T47D (cell line): ENCODE measurements at regions not wholly inside any gene's neighbourhood (a gene's known extent, or its start where the extent isn't known, plus 50 kb on each side); places are given as distances from the start of the nearest gene placed in this dataset.

ENCODE experiments used
- DNase-seq, 2 experiments: peaks; one replicate each; pipeline versions ENCODE4 v3.0.0 to v3.0.0-alpha.2; 2011 to 2012; ENCODE audit warnings: low read depth in 1 of 2, low spot score in 1 of 2
- JUND ChIP-seq: IDR thresholded peaks from 2 replicates; pipeline ENCODE4 v1.6.1; 2012; ENCODE audit warnings: low read depth
- in situ Hi-C: cut with HindIII; loops from 2 replicates; pipeline ENCODE4 v1.10.0; 2016; ENCODE audit warnings: low sequenced_read_pairs, low pct_unique_long_range_greater_than_20kb

DNA sequence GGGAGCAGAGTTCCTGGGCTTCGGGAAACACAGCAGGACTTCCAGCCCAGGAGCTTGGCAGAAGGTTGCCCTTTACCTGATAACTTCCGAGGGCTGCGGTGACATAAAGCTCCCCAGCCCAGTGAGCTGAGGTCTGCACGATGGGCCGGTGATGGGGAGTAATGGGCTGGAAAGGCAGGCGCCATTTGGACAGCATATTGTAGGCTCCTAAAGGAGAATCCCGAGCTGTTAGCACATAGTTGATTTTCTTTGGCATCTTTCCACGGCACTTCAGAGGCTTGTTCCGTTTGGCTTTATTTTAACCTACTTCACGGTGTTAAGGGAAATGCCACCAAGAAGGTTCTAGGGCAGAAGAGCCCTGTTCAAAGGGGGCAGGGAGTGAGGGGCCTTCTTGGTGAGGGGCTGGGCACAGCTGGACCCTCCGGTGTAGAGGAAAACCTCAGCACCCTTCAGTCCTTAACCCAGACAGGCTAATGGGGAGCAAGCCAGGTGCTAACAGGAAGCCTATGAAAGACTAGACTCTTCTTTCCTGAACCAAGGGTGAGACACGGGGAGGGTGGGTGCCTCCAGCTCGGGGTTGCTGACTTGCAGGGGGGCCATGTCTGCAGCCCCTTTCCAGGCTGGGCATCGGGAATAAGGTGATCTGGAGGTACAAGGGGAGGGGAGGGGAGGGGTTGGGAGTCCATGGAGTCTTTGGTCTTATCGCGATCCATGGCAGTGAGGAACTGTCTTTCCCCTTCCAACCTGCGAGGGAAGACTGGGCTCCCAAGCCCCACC, 347.7 kb downstream of the GLRX3 start:
- TF ChIP-seq JUND: no peak
- DNase-seq: no peak
- in situ Hi-C loops: no loop called here

DNA sequence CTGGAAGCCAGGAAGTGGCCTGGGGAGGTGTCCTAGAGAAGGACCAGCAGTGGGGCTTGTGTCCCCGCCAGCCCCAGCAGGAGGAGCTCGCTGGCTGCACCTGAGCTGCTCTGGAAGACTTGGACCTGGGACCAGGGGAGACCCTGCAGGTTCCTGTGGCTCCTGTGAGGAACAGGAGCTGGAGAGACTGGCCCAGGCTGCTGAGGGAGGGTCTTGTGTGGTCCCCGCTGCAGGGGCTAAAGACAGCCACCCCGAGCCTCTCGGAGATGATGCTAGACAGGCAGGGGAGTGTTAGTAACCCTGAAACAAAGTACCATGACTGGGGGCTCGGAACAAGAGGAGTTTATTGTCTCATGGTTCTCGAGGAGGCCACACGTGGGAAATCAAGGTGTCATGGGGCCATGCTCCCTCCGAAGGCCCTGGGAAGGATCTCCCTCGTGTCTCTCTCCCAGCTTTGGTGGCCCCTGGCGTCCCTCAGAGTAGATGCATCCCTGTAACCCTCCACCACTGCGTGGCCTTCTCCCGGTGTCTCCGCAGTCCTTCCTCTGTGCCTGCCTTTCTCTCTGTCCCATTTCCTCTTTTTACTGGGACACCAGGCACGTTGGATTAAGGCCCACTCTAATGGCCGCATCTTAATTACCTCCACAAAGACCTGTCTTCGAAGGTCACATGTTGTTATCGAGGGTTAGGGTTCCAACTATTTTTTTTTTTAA, 348.4 kb downstream of the GLRX3 start:
- no peak for DNase-seq
- TF ChIP-seq JUND: no peak
- in situ Hi-C loops: no loop called here

- in situ Hi-C loops: no loop called here
- no peak for TF ChIP-seq JUND
- no peak for DNase-seq
These were observed 349.2 kb downstream of the GLRX3 start for GRCh38 chr10:130485236-130485957.

DNA sequence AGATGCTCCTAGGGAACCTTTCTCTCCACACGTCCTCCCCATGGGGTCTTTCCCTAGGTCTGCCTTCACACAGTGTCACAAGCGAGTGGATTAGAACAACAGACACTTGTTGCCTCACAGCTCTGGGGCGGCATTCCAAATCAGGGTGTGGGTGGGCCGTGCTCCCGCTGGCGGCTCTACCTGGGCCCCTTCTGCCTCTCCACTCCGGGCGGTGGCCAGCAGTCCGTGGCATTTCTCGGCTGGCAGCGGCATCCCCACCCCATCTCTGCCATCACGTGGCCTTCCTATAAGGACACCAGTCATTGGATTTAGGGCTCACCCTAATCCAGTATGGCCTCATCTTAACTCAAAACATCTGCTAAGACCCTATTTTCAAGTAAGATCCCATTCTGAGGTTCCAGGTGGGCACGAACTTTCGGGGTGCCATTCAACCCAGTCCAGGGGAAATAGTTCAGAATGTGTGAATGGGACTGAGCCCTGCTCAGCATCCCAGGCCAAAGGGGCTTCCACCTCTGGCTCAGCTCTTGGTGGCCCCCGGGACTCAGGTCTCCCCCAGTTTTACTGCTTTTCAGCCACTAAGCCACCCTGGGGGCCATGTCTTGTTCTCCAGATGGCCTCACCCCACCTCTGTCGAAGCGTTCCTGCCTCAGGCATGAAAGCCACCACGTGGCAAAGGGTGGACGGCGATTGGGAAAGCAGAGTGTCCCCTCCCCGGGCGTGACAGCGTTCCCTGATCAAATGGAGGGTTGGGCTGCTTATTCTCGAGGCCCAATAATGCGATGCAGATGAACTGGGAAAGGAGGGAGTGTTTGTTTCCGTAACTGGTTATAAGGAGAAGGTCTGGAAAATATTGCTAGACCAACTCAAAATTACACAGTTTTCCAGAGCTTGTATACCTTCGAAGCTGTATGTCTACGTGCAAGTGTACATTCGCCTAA, 350.0 kb downstream of the GLRX3 start:
- in situ Hi-C loops: no loop called here
- TF ChIP-seq JUND: no peak
- no peak for DNase-seq

GRCh38 chr10:130486906-130487305, 350.7 kb downstream of the GLRX3 start:
- in situ Hi-C loops: no loop called here
- TF ChIP-seq JUND: no peak
- no peak for DNase-seq

DNA sequence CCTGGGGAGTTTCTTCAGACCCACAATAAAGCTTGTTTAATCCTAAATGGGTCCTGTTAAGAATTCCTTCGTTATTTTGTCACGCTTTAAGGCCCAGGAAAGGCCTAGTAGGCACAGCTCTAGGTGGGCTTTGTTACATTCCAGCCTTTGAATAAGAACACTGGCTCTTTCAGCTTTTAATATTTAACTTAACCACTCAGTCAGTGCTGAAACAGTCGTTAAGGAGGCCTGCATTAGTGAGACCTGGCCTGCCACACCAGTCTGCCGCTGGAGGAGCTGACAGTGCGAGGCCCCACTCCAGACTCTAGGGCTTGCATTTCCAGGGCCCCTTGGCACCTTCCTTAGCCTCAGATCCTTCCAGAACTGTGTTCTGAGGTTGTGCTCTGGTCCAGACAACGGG, 351.4 kb downstream of the GLRX3 start:
- in situ Hi-C loops: no loop called here
- no peak for TF ChIP-seq JUND
- DNase-seq: no peak

DNA sequence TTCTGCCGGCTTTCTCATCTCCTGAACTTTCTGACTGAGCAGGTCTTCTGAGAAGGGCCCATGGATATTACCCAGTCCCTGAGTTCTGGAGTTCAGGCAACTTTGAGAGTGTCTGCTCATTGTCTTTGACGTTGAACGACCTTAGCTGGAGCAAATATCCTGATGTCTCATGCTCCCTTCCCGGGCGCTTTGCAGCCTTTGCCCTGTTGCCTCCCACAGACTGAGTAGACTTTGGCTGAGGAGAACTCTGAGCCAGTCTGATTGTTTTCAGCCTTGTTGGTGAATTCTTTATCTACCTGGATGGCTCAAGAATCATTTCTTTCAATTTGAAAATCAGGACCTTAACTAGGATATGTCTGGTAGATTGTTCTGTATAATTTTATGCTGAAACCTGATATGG, 353.7 kb downstream of the GLRX3 start:
- in situ Hi-C loops: no loop called here
- no peak for DNase-seq
- no peak for TF ChIP-seq JUND

DNA sequence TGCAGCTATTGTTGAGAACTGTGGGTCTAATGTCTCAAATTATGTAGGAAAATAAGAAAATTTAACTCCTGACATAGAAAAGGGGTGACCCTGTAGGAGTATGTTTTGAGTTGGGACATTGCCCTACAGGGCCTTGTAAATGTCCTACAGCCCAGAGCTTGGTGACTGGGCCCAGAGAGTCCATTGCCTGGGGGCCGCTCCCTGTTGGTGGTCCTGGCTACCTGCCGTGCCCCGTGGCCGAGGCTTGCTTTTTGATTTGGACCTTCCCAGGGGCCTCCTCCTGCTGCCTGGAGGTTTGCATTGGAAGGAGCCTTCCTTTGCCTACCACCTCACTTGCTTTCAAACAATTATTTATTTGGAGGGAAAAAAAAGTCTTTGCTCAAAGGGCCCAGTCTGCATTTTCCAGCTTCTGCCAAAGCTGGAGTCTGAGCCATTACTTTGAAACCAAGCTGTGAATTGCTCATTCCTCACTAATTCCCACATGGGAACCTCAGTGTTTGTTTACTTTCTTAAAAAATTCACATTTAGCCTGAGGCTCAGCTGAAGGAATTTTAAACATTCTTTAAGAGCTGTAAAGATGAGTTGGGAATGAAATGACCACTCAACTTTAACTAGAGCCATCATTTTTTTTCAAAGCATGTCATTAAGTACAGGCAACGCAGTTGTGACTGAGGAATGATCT, 355.0 kb downstream of the GLRX3 start:
- DNase-seq: peak in 1 of 2 experiments; percentile 53
- in situ Hi-C loops: no loop called here
- TF ChIP-seq JUND: no peak

DNA sequence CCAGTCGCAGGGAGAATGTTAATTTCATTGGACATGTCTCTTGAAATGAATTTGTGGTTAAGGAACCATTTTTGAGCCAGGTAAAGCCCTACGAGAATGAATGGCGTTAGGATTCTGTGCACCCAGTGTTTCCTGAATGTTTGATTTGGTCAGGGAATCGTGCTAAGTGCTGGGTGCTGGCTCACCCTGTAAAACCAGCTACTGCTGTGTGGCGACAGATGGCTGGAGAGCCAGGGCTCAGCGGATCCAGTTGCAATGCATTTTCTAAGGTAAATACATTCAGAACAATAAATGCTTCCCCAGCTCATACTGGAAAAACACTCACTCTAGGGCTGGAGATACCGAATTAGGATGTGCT, 355.5 kb downstream of the GLRX3 start:
- TF ChIP-seq JUND: no peak
- in situ Hi-C loops: no loop called here
- DNase-seq: peak in 1 of 2 experiments; percentile 65

- in situ Hi-C loops: no loop called here
- no peak for TF ChIP-seq JUND
- DNase-seq: no peak
These were observed 356.2 kb downstream of the GLRX3 start for GRCh38 chr10:130492266-130492934.

GRCh38 chr10:130493021-130493420, 356.8 kb downstream of the GLRX3 start:
- DNase-seq: no peak
- no peak for TF ChIP-seq JUND
- in situ Hi-C loops: no loop called here
